ENCODE measurements at regions not wholly inside any gene's neighbourhood (a gene's known extent, or its start where the extent isn't known, plus 50 kb on each side); places are given as distances from the start of the nearest gene placed in this dataset.

- TF ChIP-seq CEBPB (IDR thresholded peaks at IDR 0.05) = no peak
- TF ChIP-seq TAF1 (IDR thresholded peaks at IDR 0.05; ENCODE audit: low read depth) = no peak
- no peak for TF ChIP-seq REST (IDR thresholded peaks at IDR 0.05; ENCODE audit: low read depth)
- no peak for TF ChIP-seq CREB1 (IDR thresholded peaks at IDR 0.05; ENCODE audit: low read depth)
- no peak for TF ChIP-seq EP300 (IDR thresholded peaks at IDR 0.05; ENCODE audit: borderline replicate concordance)
- TF ChIP-seq, protein P1, sequence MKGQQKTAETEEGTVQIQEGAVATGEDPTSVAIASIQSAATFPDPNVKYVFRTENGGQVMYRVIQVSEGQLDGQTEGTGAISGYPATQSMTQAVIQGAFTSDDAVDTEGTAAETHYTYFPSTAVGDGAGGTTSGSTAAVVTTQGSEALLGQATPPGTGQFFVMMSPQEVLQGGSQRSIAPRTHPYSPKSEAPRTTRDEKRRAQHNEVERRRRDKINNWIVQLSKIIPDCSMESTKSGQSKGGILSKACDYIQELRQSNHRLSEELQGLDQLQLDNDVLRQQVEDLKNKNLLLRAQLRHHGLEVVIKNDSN (IDR thresholded peaks at IDR 0.05) = no peak
- TF ChIP-seq, protein P2, sequence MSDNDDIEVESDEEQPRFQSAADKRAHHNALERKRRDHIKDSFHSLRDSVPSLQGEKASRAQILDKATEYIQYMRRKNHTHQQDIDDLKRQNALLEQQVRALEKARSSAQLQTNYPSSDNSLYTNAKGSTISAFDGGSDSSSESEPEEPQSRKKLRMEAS (IDR thresholded peaks at IDR 0.05) = no peak
- no peak for TF ChIP-seq NFIC (IDR thresholded peaks at IDR 0.05)
- TF ChIP-seq TCF12 (IDR thresholded peaks at IDR 0.05; ENCODE audit: low read depth) = no peak
Measured at GRCh38 chr1:216961516-216961915, 238.3 kb upstream of the ESRRG start.
